ENCODE measurements at regions not wholly inside any gene's neighbourhood (a gene's known extent, or its start where the extent isn't known, plus 50 kb on each side); places are given as distances from the start of the nearest gene placed in this dataset.

DNA sequence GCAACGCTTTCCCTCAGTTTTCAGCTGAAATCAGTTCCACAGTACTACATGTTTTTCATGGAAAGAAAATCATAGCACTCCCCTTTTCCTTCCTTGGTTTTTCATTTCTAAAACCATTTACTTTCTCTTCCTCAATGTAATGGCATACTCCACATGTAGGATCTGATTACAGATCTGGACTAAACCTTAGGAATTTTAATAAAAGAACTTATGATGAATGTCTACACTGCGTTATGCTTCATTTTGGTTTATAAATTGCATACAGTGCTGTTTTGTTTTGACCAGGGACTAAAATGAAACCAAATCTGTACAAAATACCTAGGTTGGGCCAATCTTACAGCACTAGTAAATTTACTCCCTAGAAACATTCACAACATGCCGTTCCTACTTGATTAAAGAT lies 589.9 kb downstream of the TBC1D4 start:
- Histone ChIP-seq H3K4me3 (no peak overlapping the region), H3K27me3 (peaks cover 2% of the 10 kb centered on the region), H4K20me1 (ENCODE audit: insufficient read depth, poor library complexity, severe bottlenecking) (no peaks in the 10 kb centered on the region), H3K9me3 (ENCODE audit: low read depth) (no peaks in the 10 kb centered on the region), H3K36me3 (replicated peaks; ENCODE audit: insufficient read depth, low read depth) (no peaks in the 10 kb centered on the region), H3K4me1 (ENCODE audit: insufficient read depth) (peaks cover 5% of the 10 kb centered on the region), H3K4me2 (no peak overlapping the region), H3K27ac (no peak overlapping the region), H3K9me2 (replicated peaks; ENCODE audit: insufficient read depth) (no peaks in the 10 kb centered on the region), H2AFZ (no peak overlapping the region), H3K79me2 (no peaks in the 10 kb centered on the region)
- TF ChIP-seq EZH2phosphoT487 (IDR thresholded peaks at IDR 0.05; ENCODE audit: low read depth, severe bottlenecking, unreplicated experiment) (no peak), EZH2 (IDR thresholded peaks at IDR 0.05; ENCODE audit: borderline replicate concordance) (no peak), CTCF (IDR thresholded peaks at IDR 0.05; ENCODE audit: poor library complexity) (no peak)
- WGBS (ENCODE audit: low lambda C conversion rate, missing lambda C conversion rate): 79% methylated on average over 3 of the region's 3 CpGs
- no peak for DNase-seq (ENCODE audit: low spot score)

DNA sequence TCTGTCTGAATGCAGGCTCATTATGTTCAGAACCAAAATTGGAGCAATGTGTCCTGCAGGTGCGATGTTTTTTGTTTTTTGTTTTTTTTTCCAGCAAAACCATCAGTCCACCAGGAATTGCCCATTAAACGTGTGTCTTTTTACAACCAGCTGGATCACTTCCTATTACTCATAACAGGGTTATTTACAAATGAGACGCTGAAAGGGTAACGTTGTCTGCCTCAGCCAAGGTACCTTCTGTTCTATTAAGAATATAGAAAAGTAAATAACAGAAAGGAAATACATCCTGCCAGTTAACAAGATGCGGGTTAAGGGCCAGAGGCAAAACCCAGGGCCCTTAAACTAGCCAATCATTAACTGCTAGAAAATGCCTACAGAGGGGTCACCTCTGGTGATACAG lies 590.4 kb downstream of the TBC1D4 start:
- H4K20me1 ChIP-seq (ENCODE audit: insufficient read depth, poor library complexity, severe bottlenecking): no peaks in the 10 kb centered on the region
- peaks cover 5% of the 10 kb centered on the region for H3K4me1 ChIP-seq (ENCODE audit: insufficient read depth)
- H3K36me3 ChIP-seq (replicated peaks; ENCODE audit: insufficient read depth, low read depth): no peaks in the 10 kb centered on the region
- H3K9me2 ChIP-seq (replicated peaks; ENCODE audit: insufficient read depth): no peaks in the 10 kb centered on the region
- TF ChIP-seq EZH2 (IDR thresholded peaks at IDR 0.05; ENCODE audit: borderline replicate concordance) (no peak), CTCF (IDR thresholded peaks at IDR 0.05; ENCODE audit: poor library complexity) (no peak), EZH2phosphoT487 (IDR thresholded peaks at IDR 0.05; ENCODE audit: low read depth, severe bottlenecking, unreplicated experiment) (no peak)
- no peak for DNase-seq (ENCODE audit: low spot score)
- H3K4me3 ChIP-seq: no peak overlapping the region
- no peak overlapping the region for H2AFZ ChIP-seq
- H3K9me3 ChIP-seq (ENCODE audit: low read depth): no peaks in the 10 kb centered on the region
- H3K4me2 ChIP-seq: no peak overlapping the region
- H3K27me3 ChIP-seq: peaks cover 2% of the 10 kb centered on the region
- no peaks in the 10 kb centered on the region for H3K79me2 ChIP-seq
- H3K27ac ChIP-seq: no peak overlapping the region
- 58% methylated on average over 5 of the region's 5 CpGs for WGBS (ENCODE audit: low lambda C conversion rate, missing lambda C conversion rate)

GRCh38 chr13:74889321-74889720 lies 592.6 kb downstream of the TBC1D4 start:
- Histone ChIP-seq H2AFZ (no peak overlapping the region), H3K9me3 (ENCODE audit: low read depth) (no peaks in the 10 kb centered on the region), H3K27ac (no peak overlapping the region), H3K27me3 (peaks cover 2% of the 10 kb centered on the region), H3K36me3 (replicated peaks; ENCODE audit: insufficient read depth, low read depth) (no peaks in the 10 kb centered on the region), H3K4me1 (ENCODE audit: insufficient read depth) (peaks cover 5% of the 10 kb centered on the region), H3K4me3 (no peak overlapping the region), H4K20me1 (ENCODE audit: insufficient read depth, poor library complexity, severe bottlenecking) (no peaks in the 10 kb centered on the region), H3K79me2 (no peaks in the 10 kb centered on the region), H3K9me2 (replicated peaks; ENCODE audit: insufficient read depth) (no peaks in the 10 kb centered on the region), H3K4me2 (no peak overlapping the region)
- no peak for DNase-seq (ENCODE audit: low spot score)
- TF ChIP-seq EZH2 (IDR thresholded peaks at IDR 0.05; ENCODE audit: borderline replicate concordance) (no peak), EZH2phosphoT487 (IDR thresholded peaks at IDR 0.05; ENCODE audit: low read depth, severe bottlenecking, unreplicated experiment) (no peak), CTCF (IDR thresholded peaks at IDR 0.05; ENCODE audit: poor library complexity) (no peak)

DNA sequence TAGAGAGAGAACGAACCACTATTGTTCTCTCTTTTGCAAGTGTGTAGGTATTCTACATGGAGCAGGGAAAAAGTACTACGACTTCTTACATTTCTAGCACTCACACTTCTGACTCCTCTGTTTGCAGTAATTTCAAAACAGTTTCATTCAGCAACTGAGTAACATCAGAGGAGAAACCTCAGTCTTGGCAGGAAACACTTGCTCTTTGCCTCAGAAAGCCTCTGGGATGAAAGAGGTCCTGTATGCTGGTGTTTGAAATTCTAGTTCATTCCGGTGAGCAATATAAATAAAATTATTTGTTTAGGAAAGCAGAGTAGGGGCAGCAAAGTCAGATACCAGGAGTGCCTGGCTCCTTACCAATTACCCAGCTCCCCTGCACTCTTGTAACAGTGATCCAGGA lies 595.5 kb downstream of the TBC1D4 start:
- no peak overlapping the region for H3K27ac ChIP-seq
- H3K4me1 ChIP-seq (ENCODE audit: insufficient read depth): no peaks in the 10 kb centered on the region
- TF ChIP-seq EZH2 (IDR thresholded peaks at IDR 0.05; ENCODE audit: borderline replicate concordance) (no peak), CTCF (IDR thresholded peaks at IDR 0.05; ENCODE audit: poor library complexity) (no peak), EZH2phosphoT487 (IDR thresholded peaks at IDR 0.05; ENCODE audit: low read depth, severe bottlenecking, unreplicated experiment) (no peak)
- H2AFZ ChIP-seq: no peak overlapping the region
- no peaks in the 10 kb centered on the region for H3K27me3 ChIP-seq
- no peaks in the 10 kb centered on the region for H3K36me3 ChIP-seq (replicated peaks; ENCODE audit: insufficient read depth, low read depth)
- no peaks in the 10 kb centered on the region for H4K20me1 ChIP-seq (ENCODE audit: insufficient read depth, poor library complexity, severe bottlenecking)
- no peak overlapping the region for H3K4me2 ChIP-seq
- H3K9me3 ChIP-seq (ENCODE audit: low read depth): no peaks in the 10 kb centered on the region
- H3K4me3 ChIP-seq: no peak overlapping the region
- H3K9me2 ChIP-seq (replicated peaks; ENCODE audit: insufficient read depth): no peaks in the 10 kb centered on the region
- DNase-seq (ENCODE audit: low spot score): no peak
- no peaks in the 10 kb centered on the region for H3K79me2 ChIP-seq
- WGBS (ENCODE audit: low lambda C conversion rate, missing lambda C conversion rate): 81% methylated on average over 3 of the region's 3 CpGs
